K562 (cell line): ENCODE measurements at regions not wholly inside any gene's neighbourhood (a gene's known extent, or its start where the extent isn't known, plus 50 kb on each side); places are given as distances from the start of the nearest gene placed in this dataset.

Experiments
- ATAC-seq: fragments of 200-7000 bp; cut with Tn5 transposase; 3 replicates; pipeline ENCODE4 v1.9.1; 2020; ENCODE audit warnings: moderate library complexity
- BruUV-seq: library from RNA; stranded (reverse); fragments of 400-500 nt; replicated peaks from 2 replicates; lab custom pipeline; 2021; lab: Mats Ljungman, UMichigan
- CTCF ChIA-PET: fragments of 300-600 bp; formaldehyde crosslinking; extraction: SDS; loops from one replicate; lab custom pipeline; 2021; ENCODE audit warnings: low intra/inter-chr PET ratio; lab: Yijun Ruan, JAX
- POLR2A ChIA-PET: fragments of 300-600, 350-650 bp; sonication (Branson Sonifier 250); formaldehyde crosslinking; extraction: SDS; loops from one replicate; lab custom pipeline; 2021; ENCODE audit warnings: antibody characterized with exemption, inconsistent platforms; lab: Yijun Ruan, JAX
- DNase-seq, 4 experiments: peaks; one replicate each; pipeline versions ENCODE4 v3.0.0 to v3.0.0-alpha.2; 2011 to 2018; ENCODE audit warnings: low spot score in 3 of 4, mixed read lengths in 3 of 4; ENCODE audit errors: extremely low read depth in 1 of 4
- FAIRE-seq: peaks from 2 replicates; lab custom pipeline; 2011; peaks lifted over from hg19 to GRCh38; lab: Jason Lieb, UNC
- H2AFZ ChIP-seq: 2 replicates; pipeline ENCODE4 v1.6.0; 2011; ENCODE audit warnings: low read depth, low read length, control low read depth, inconsistent platforms
- H3K27ac ChIP-seq: fragments of 200-600 bp; 3 replicates; pipeline ENCODE4 v1.8.0; 2011; ENCODE audit warnings: low read depth, mild to moderate bottlenecking, control low read depth, inconsistent platforms, low read length, moderate library complexity, mixed read lengths; ENCODE audit errors: extremely low read depth
- H3K27me3 ChIP-seq, 2 experiments: fragments of 300-600 bp in 1 of 2; 2 replicates in 1 of 2; 3 replicates in 1 of 2; pipeline versions ENCODE4 v1.6.0 to v1.8.0; 2011; ENCODE audit warnings: inconsistent platforms in 2 of 2, low read length in 2 of 2, mild to moderate bottlenecking in 1 of 2, mixed read lengths in 1 of 2, moderate library complexity in 1 of 2; ENCODE audit not compliant: control insufficient read depth in 2 of 2, insufficient read depth in 2 of 2
- H3K36me3 ChIP-seq: fragments of 300-600 bp; 3 replicates; pipeline ENCODE4 v1.8.0; 2011; ENCODE audit warnings: mild to moderate bottlenecking, low read length, inconsistent platforms; ENCODE audit not compliant: control insufficient read depth, insufficient read depth
- H3K4me1 ChIP-seq, 2 experiments: fragments of 200-600 bp in 1 of 2; replicated peaks in 1 of 2; 2 replicates in 1 of 2; 3 replicates in 1 of 2; pipeline versions ENCODE4 v1.5.1 to v1.8.0; 2011; ENCODE audit warnings: inconsistent platforms in 2 of 2, low read length in 2 of 2, mild to moderate bottlenecking in 1 of 2, mixed read lengths in 1 of 2, moderate library complexity in 1 of 2; ENCODE audit not compliant: control insufficient read depth in 2 of 2, insufficient read depth in 2 of 2
- H3K4me2 ChIP-seq: 2 replicates; pipeline ENCODE4 v1.6.1; 2011; ENCODE audit warnings: low read length, control low read depth, inconsistent platforms, mixed read lengths; ENCODE audit not compliant: insufficient read depth
- H3K4me3 ChIP-seq: fragments of 200-600 bp; sonication (generic), shearing (Covaris generic); 2 replicates; pipeline ENCODE4 v1.5.1; 2016; ENCODE audit warnings: control low read depth, inconsistent platforms
- H3K79me2 ChIP-seq: fragments of 200-600 bp; 3 replicates; pipeline ENCODE4 v1.8.0; 2011; ENCODE audit warnings: low read length, inconsistent platforms; ENCODE audit not compliant: control insufficient read depth, insufficient read depth
- H3K9ac ChIP-seq, 2 experiments: 2 replicates each; pipeline versions ENCODE4 v1.6.0 to v1.6.1; 2011; ENCODE audit warnings: low read depth in 2 of 2, low read length in 2 of 2, control low read depth in 1 of 2, inconsistent platforms in 1 of 2, mild to moderate bottlenecking in 1 of 2, mixed read lengths in 1 of 2; ENCODE audit not compliant: insufficient read depth in 1 of 2
- H3K9me1 ChIP-seq: one replicate; pipeline ENCODE4 v1.6.0; 2011; ENCODE audit warnings: inconsistent platforms, mild to moderate bottlenecking, low read length, moderate library complexity; ENCODE audit not compliant: control insufficient read depth, insufficient read depth
- H3K9me3 ChIP-seq: replicated peaks from 2 replicates; pipeline ENCODE4 v1.5.1; 2011; ENCODE audit warnings: low read depth, low read length, inconsistent platforms; ENCODE audit not compliant: control insufficient read depth, insufficient read depth
- H4K20me1 ChIP-seq: replicated peaks from 2 replicates; pipeline ENCODE4 v1.6.1; 2011; ENCODE audit warnings: low read length, inconsistent platforms, mixed read lengths; ENCODE audit not compliant: control insufficient read depth, insufficient read depth
- BRF1 ChIP-seq: IDR thresholded peaks from 3 replicates; pipeline ENCODE4 v1.6.1; 2011; ENCODE audit warnings: borderline replicate concordance, mild to moderate bottlenecking; ENCODE audit not compliant: insufficient read length; ENCODE audit errors: extremely low read depth
- CBFA2T3 ChIP-seq: fragments of 450-650 bp; IDR thresholded peaks from 2 replicates; pipeline ENCODE4 v1.6.1; 2017
- CBX1 ChIP-seq: sonication (generic); IDR thresholded peaks from 2 replicates; pipeline ENCODE4 v1.6.1; 2016; ENCODE audit warnings: antibody characterized with exemption, low read depth, mild to moderate bottlenecking
- CHD2 ChIP-seq: IDR thresholded peaks from 2 replicates; pipeline ENCODE4 v1.6.1; 2011; ENCODE audit warnings: low read depth, low read length
- DMBX1 ChIP-seq: fragments of 250-450 bp; sonication (Bioruptor Pico); IDR thresholded peaks from 2 replicates; pipeline ENCODE4 v1.8.0; 2022; ENCODE audit warnings: inconsistent platforms, mild to moderate bottlenecking, moderate library complexity, borderline replicate concordance
- HDAC8 ChIP-seq: fragments of 450-650 bp; IDR thresholded peaks from 2 replicates; pipeline ENCODE4 v1.6.1; 2016; ENCODE audit warnings: mild to moderate bottlenecking, missing genetic modification characterization, moderate library complexity, missing compliant biosample characterization
- HSF4 ChIP-seq: fragments of 250-450 bp; sonication (Bioruptor Pico); IDR thresholded peaks from 2 replicates; pipeline ENCODE4 v2.1.2; 2022; ENCODE audit warnings: mild to moderate bottlenecking, moderate library complexity, borderline replicate concordance
- PHB2 ChIP-seq: fragments of 450-650 bp; IDR thresholded peaks from 2 replicates; pipeline ENCODE4 v1.6.1; 2017; ENCODE audit warnings: low read depth
- PRPF4 ChIP-seq: fragments of 200-400 bp; formaldehyde crosslinking; IDR thresholded peaks from one replicate; pipeline ENCODE4 v1.6.1; 2017; ENCODE audit warnings: low read length, low read depth, mild to moderate bottlenecking; ENCODE audit not compliant: insufficient read depth, poor library complexity, severe bottlenecking
- SPI1 ChIP-seq: IDR thresholded peaks from 2 replicates; pipeline ENCODE4 v1.6.1; 2011; ENCODE audit warnings: low read depth, low read length, control low read depth, borderline replicate concordance
- SREBF2 ChIP-seq: sonication (generic); formaldehyde crosslinking; IDR thresholded peaks from 2 replicates; pipeline ENCODE4 v1.4.0; 2020; ENCODE audit warnings: mild to moderate bottlenecking, missing genetic modification reagents
- WGBS: fragments of 100-300 bp; shearing (Covaris generic); methylation state at CpG from one replicate; pipeline ENCODE4 v1.1.6; 2016; ENCODE audit warnings: low coverage, mixed read lengths; ENCODE audit not compliant: insufficient coverage; ENCODE audit errors: missing lambda C conversion rate; 5-methylcytosine and 5-hydroxymethylcytosine counted together
- in situ Hi-C: fragments of 300-500 bp; cut with MboI; formaldehyde crosslinking; loops from 4 replicates; pipeline ENCODE4 v1.15.0; 2018; ENCODE audit warnings: inconsistent platforms, mixed read lengths
- intact Hi-C: fragments of 100-400 bp; cut with micrococcal nuclease; formaldehyde crosslinking; loops from 2 replicates; pipeline ENCODE4 v1.14.2; 2022
- TF ChIP-seq, protein P1 (sequence below): fragments of 250-450 bp; sonication (Bioruptor Pico); IDR thresholded peaks from 2 replicates; pipeline ENCODE4 v1.9.0; 2021; ENCODE audit warnings: mild to moderate bottlenecking
- TF ChIP-seq, protein P2 (sequence below): fragments of 450-650 bp; formaldehyde crosslinking; IDR thresholded peaks from 2 replicates; pipeline ENCODE4 v1.4.0; 2022; ENCODE audit warnings: missing genetic modification characterization

GRCh38 chr18:34467058-34467457 lies 242.3 kb upstream of the NOL4 start:
- no peak for DNase-seq
- ChIA-PET CTCF (interaction anchor here (0.6 kb wide), 1 partner anchor 339 kb away, joined by 3 read pairs; no protein-coding TSS in a partner anchor), POLR2A (no interaction called here)
- no peaks in the 10 kb centered on the region for H3K36me3 ChIP-seq
- no peaks in the 10 kb centered on the region for H3K9me1 ChIP-seq
- H2AFZ ChIP-seq = no peak overlapping the region
- intact Hi-C loops (no loop called here), in situ Hi-C loops (no loop called here)
- ATAC-seq = no peak
- 0% methylated on average over 1 of the region's 1 CpG for WGBS
- H3K27me3 ChIP-seq = no peaks in the 10 kb centered on the region
- H4K20me1 ChIP-seq = no peaks in the 10 kb centered on the region
- no peak for TF ChIP-seq BRF1
- TF ChIP-seq PRPF4 = no peak
- TF ChIP-seq CBFA2T3 = no peak
- no peak for TF ChIP-seq PHB2
- TF ChIP-seq HSF4 (CRISPR knock-in tag) = no peak
- TF ChIP-seq DMBX1 = no peak
- no peak for TF ChIP-seq HDAC8 (tag)
- no peak for TF ChIP-seq CBX1
- no peak for TF ChIP-seq SPI1
- TF ChIP-seq, protein P1, sequence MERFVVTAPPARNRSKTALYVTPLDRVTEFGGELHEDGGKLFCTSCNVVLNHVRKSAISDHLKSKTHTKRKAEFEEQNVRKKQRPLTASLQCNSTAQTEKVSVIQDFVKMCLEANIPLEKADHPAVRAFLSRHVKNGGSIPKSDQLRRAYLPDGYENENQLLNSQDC (CRISPR knock-in tag) = no peak
- no peak for TF ChIP-seq SREBF2
- no peak for TF ChIP-seq CHD2
- TF ChIP-seq, protein P2, sequence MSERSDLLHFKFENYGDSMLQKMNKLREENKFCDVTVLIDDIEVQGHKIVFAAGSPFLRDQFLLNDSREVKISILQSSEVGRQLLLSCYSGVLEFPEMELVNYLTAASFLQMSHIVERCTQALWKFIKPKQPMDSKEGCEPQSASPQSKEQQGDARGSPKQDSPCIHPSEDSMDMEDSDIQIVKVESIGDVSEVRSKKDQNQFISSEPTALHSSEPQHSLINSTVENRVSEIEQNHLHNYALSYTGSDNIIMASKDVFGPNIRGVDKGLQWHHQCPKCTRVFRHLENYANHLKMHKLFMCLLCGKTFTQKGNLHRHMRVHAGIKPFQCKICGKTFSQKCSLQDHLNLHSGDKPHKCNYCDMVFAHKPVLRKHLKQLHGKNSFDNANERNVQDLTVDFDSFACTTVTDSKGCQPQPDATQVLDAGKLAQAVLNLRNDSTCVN (CRISPR knock-in tag) = no peak
- no peak overlapping the region for H3K9ac ChIP-seq
- H3K4me2 ChIP-seq = no peak overlapping the region
- FAIRE-seq = no peak
- no TSS peak for BruUV-seq
- H3K27ac ChIP-seq = no peak overlapping the region
- H3K4me1 ChIP-seq = no peaks in the 10 kb centered on the region
- H3K79me2 ChIP-seq = no peaks in the 10 kb centered on the region
- no peaks in the 10 kb centered on the region for H3K9me3 ChIP-seq
- H3K4me3 ChIP-seq = no peak overlapping the region
